Activated CD4-positive, alpha-beta T cell treated with anti-CD3 and anti-CD28 coated beads for 24 hours (primary cell): ENCODE measurements at regions not wholly inside any gene's neighbourhood (a gene's known extent, or its start where the extent isn't known, plus 50 kb on each side); places are given as distances from the start of the nearest gene placed in this dataset.

Experiments used
- DNase-seq, 2 donors: peaks; one replicate each; pipeline ENCODE4 v3.0.0-alpha.2; 2020; ENCODE audit warnings: low read depth in 2 of 2

- no peak for DNase-seq
These were observed 96.2 kb downstream of the DUSP6 start for GRCh38 chr12:89256060-89256459.

GRCh38 chr12:89253488-89253887 lies 98.8 kb downstream of the DUSP6 start:
- no peak for DNase-seq

GRCh38 chr12:89252284-89252683 lies 100.0 kb downstream of the DUSP6 start:
- DNase-seq: no peak

- DNase-seq: no peak
These were observed 100.7 kb downstream of the DUSP6 start for GRCh38 chr12:89251342-89252271.

GRCh38 chr12:89250636-89251035 lies 101.7 kb downstream of the DUSP6 start:
- no peak for DNase-seq

- no peak for DNase-seq
These were observed 102.1 kb downstream of the DUSP6 start for GRCh38 chr12:89250213-89250612.

GRCh38 chr12:89247967-89248366 lies 104.3 kb downstream of the DUSP6 start:
- no peak for DNase-seq

- no peak for DNase-seq
These were observed 104.8 kb downstream of the DUSP6 start for GRCh38 chr12:89247541-89247942.

GRCh38 chr12:89245090-89245489 lies 107.2 kb downstream of the DUSP6 start:
- peak in 1 of 2 donors; percentile 18 for DNase-seq

- no peak for DNase-seq
These were observed 107.8 kb downstream of the DUSP6 start for GRCh38 chr12:89244536-89244935.

- DNase-seq: no peak
These were observed 108.5 kb downstream of the DUSP6 start for GRCh38 chr12:89243771-89244170.

- DNase-seq: no peak
These were observed 112.8 kb downstream of the DUSP6 start for GRCh38 chr12:89239534-89239933.

GRCh38 chr12:89238593-89238992 lies 113.7 kb downstream of the DUSP6 start:
- DNase-seq: no peak

- no peak for DNase-seq
These were observed 114.5 kb downstream of the DUSP6 start for GRCh38 chr12:89237763-89238162.

- DNase-seq: no peak
These were observed 115.4 kb downstream of the DUSP6 start for GRCh38 chr12:89236748-89237383.

- DNase-seq: no peak
These were observed 116.1 kb downstream of the DUSP6 start for GRCh38 chr12:89236237-89236636.

GRCh38 chr12:89235189-89235993 lies 116.9 kb downstream of the DUSP6 start:
- no peak for DNase-seq

- no peak for DNase-seq
These were observed 117.8 kb downstream of the DUSP6 start for GRCh38 chr12:89234324-89235114.

- no peak for DNase-seq
These were observed 120.6 kb downstream of the DUSP6 start for GRCh38 chr12:89231686-89232085.

- no peak for DNase-seq
These were observed 121.7 kb downstream of the DUSP6 start for GRCh38 chr12:89230376-89231315.
